Peyer's patch (tissue), 4 donors: ENCODE measurements at regions not wholly inside any gene's neighbourhood (a gene's known extent, or its start where the extent isn't known, plus 50 kb on each side); places are given as distances from the start of the nearest gene placed in this dataset.

ENCODE experiments used
- POLR2A ChIP-seq, 2 donors: fragments of 450-650 bp; IDR thresholded peaks; one replicate each; pipeline ENCODE4 v1.5.1; 2017; ENCODE audit warnings: antibody characterized with exemption in 2 of 2, mild to moderate bottlenecking in 2 of 2, moderate library complexity in 2 of 2
- TF ChIP-seq, protein P1 (sequence below), 6 experiments: fragments of 450-650 bp in 4 of 6; fragments of 200-600 bp in 2 of 6; sonication (generic) in 1 of 6; IDR thresholded peaks; one replicate each; pipeline ENCODE4 v1.5.1; 2017 to 2019; ENCODE audit warnings: antibody characterized with exemption in 6 of 6, mild to moderate bottlenecking in 3 of 6, moderate library complexity in 1 of 6

DNA sequence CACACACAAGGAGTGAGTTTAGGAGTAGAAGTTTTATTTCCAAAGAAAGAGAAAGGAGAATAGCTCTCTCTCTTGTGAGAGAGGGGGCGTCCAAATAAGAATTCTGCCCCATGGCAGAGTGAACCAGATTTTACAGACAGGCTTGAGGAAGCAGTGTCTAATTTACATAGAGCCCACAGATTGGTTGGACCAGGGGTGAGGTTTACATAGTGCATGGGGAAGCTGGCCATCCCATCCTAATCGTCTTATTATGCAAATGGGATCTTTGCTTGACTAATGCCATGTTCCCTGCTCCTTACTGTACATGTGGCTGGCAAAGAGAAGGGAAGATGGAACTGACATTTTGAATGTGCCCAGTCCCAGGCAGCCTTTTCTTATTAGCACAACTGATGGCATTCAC is 60.0 kb upstream of the ACSM6 start:
- TF ChIP-seq, protein P1, sequence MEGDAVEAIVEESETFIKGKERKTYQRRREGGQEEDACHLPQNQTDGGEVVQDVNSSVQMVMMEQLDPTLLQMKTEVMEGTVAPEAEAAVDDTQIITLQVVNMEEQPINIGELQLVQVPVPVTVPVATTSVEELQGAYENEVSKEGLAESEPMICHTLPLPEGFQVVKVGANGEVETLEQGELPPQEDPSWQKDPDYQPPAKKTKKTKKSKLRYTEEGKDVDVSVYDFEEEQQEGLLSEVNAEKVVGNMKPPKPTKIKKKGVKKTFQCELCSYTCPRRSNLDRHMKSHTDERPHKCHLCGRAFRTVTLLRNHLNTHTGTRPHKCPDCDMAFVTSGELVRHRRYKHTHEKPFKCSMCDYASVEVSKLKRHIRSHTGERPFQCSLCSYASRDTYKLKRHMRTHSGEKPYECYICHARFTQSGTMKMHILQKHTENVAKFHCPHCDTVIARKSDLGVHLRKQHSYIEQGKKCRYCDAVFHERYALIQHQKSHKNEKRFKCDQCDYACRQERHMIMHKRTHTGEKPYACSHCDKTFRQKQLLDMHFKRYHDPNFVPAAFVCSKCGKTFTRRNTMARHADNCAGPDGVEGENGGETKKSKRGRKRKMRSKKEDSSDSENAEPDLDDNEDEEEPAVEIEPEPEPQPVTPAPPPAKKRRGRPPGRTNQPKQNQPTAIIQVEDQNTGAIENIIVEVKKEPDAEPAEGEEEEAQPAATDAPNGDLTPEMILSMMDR (IDR thresholded peaks at IDR 0.05): no peak
- TF ChIP-seq POLR2A (IDR thresholded peaks at IDR 0.05): no peak
